ENCODE measurements at regions not wholly inside any gene's neighbourhood (a gene's known extent, or its start where the extent isn't known, plus 50 kb on each side); places are given as distances from the start of the nearest gene placed in this dataset.

DNA sequence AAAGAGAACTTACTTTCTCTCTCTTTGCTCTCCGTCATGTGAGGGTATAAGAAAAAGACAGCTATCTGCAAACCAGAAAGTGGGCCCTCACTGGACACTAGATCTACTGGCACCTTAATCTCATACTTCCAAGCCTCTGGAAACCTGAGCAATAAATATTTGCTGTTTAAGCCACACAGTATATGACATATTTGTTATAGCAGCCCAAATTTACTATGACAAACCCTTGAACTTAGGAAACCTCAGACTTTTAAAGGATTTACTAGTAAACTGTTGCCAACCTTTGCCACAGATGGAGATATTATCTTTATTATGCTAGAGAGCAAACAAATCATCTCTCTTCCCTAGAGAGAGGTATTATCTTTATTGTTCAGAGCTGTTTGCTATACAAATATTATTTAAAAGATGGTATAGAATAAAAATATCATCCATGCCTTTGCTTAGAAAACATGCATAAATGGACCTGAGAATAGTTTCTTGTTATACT, 1446.1 kb downstream of the SLITRK1 start:
- H3K36me3 ChIP-seq: no peaks in the 10 kb centered on the region
- H3K27me3 ChIP-seq: peaks cover 0 to 3% of the 10 kb centered on the region in 2 donors
- TF ChIP-seq POLR2A (IDR thresholded peaks at IDR 0.05): no peak
- TF ChIP-seq, protein P1, sequence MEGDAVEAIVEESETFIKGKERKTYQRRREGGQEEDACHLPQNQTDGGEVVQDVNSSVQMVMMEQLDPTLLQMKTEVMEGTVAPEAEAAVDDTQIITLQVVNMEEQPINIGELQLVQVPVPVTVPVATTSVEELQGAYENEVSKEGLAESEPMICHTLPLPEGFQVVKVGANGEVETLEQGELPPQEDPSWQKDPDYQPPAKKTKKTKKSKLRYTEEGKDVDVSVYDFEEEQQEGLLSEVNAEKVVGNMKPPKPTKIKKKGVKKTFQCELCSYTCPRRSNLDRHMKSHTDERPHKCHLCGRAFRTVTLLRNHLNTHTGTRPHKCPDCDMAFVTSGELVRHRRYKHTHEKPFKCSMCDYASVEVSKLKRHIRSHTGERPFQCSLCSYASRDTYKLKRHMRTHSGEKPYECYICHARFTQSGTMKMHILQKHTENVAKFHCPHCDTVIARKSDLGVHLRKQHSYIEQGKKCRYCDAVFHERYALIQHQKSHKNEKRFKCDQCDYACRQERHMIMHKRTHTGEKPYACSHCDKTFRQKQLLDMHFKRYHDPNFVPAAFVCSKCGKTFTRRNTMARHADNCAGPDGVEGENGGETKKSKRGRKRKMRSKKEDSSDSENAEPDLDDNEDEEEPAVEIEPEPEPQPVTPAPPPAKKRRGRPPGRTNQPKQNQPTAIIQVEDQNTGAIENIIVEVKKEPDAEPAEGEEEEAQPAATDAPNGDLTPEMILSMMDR (IDR thresholded peaks at IDR 0.05): no peak
- intact Hi-C loops (cut with DNase I; ENCODE audit: low total_unique reads): no loop called here
- H3K4me3 ChIP-seq: no peak overlapping the region
- no peak overlapping the region for H3K27ac ChIP-seq
- H3K4me1 ChIP-seq: no peaks in the 10 kb centered on the region
- no peak for DNase-seq
- no peaks in the 10 kb centered on the region for H3K9me3 ChIP-seq

DNA sequence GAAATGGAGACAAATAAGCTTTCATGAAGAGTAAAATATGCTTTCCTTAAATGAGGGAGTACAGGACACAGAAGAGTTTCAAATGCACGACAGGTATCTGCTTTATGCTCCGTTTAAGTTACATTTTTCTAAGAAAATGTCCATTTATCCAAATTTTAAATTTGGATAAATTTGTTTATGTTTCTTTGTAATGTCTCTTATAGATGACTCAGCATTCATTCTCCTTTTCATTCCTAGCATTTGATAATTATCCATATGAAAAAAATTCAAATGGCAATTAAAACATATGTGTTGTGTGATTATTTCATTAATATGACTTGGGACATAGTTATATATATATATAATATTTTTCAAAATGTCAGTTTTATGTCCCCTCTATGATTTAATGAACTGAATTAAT, 1449.3 kb downstream of the SLITRK1 start:
- no peak for DNase-seq
- no peaks in the 10 kb centered on the region for H3K4me1 ChIP-seq
- H3K27ac ChIP-seq: no peak overlapping the region
- H3K27me3 ChIP-seq: peaks cover 0 to 6% of the 10 kb centered on the region in 2 donors
- no peaks in the 10 kb centered on the region for H3K36me3 ChIP-seq
- H3K9me3 ChIP-seq: no peaks in the 10 kb centered on the region
- intact Hi-C loops (cut with DNase I; ENCODE audit: low total_unique reads): no loop called here
- H3K4me3 ChIP-seq: no peak overlapping the region
- TF ChIP-seq POLR2A (IDR thresholded peaks at IDR 0.05): no peak
- TF ChIP-seq, protein P1 (IDR thresholded peaks at IDR 0.05): no peak

DNA sequence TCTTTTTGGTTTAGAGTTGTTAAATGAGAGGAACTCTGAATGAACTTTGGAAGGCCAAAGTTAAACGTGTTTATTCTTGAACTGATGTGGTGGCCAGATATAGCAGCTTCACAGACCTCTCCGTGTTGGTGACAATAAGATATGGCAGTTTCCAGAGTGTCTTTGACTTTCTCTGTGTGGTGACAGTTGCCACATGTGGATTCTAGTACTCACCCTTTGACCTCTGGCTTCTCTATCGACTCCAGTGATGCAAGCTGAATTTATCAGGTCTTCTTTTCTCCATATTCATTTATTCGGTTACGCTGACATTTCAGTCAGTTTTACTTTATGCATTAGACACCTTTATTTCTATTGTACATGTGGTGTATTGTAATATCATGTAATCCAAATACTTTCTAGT, 1469.5 kb downstream of the SLITRK1 start:
- H3K27me3 ChIP-seq: no peaks in the 10 kb centered on the region
- intact Hi-C loops (cut with DNase I; ENCODE audit: low total_unique reads): no loop called here
- no peak overlapping the region for H3K4me3 ChIP-seq

DNA sequence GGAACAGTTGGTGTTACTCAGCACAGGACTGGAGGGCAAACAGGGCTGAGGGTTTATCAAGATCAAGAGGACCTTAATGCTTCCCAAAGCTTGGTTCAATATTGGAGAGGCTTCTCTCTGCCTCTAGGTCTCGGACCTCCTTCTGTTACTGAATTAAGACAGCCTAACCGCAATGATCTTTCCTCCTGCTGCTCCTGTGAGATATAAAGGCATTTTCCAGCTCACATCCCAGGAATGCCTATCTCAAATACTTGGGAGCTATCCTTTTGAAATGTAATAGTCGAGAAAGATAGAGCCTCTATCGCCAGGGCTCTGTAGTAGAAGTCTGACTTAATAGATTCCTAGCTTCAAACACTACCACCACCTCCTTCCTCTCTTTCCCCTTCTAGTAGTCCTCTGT, 1475.0 kb downstream of the SLITRK1 start:
- no peaks in the 10 kb centered on the region for H3K9me3 ChIP-seq
- no peak for DNase-seq
- no peak for TF ChIP-seq POLR2A (IDR thresholded peaks at IDR 0.05)
- TF ChIP-seq, protein P1 (IDR thresholded peaks at IDR 0.05): no peak
- H3K4me3 ChIP-seq: no peak overlapping the region
- no peaks in the 10 kb centered on the region for H3K27me3 ChIP-seq
- intact Hi-C loops (cut with DNase I; ENCODE audit: low total_unique reads): no loop called here
- no peaks in the 10 kb centered on the region for H3K36me3 ChIP-seq
- no peaks in the 10 kb centered on the region for H3K4me1 ChIP-seq
- no peak overlapping the region for H3K27ac ChIP-seq

More for the DNA sequence above, 1469.5 kb downstream of the SLITRK1 start:
- Histone ChIP-seq H3K4me1 (no peaks in the 10 kb centered on the region), H3K27ac (no peak overlapping the region), H3K36me3 (no peaks in the 10 kb centered on the region), H3K9me3 (no peaks in the 10 kb centered on the region)
- no peak for DNase-seq
- TF ChIP-seq, protein P1 (IDR thresholded peaks at IDR 0.05): no peak

DNA sequence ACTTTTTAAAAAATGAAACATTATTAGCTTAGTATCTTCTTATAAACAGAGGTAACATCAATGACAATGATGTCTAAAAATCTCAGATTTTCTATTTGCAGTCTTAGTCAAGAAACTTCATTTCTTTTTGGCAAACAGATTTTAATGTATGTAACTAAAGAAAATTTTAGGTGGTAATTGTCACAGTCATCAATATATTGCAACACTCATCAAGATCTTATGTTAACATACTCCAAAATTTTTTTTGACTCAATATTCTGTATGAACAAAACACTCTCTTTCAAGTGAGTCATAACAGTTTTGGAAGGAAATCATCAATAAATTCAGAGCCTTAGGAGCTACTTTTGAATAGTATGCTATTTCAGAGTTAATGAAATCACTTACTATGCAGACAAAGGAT, 1507.6 kb downstream of the SLITRK1 start:
- no peaks in the 10 kb centered on the region for H3K9me3 ChIP-seq
- TF ChIP-seq, protein P1 (IDR thresholded peaks at IDR 0.05): no peak
- TF ChIP-seq POLR2A (IDR thresholded peaks at IDR 0.05): no peak
- no peak overlapping the region for H3K27ac ChIP-seq
- no peak overlapping the region for H3K4me3 ChIP-seq
- H3K4me1 ChIP-seq: no peaks in the 10 kb centered on the region
- DNase-seq: no peak
- intact Hi-C loops (cut with DNase I; ENCODE audit: low total_unique reads): no loop called here
- H3K27me3 ChIP-seq: no peaks in the 10 kb centered on the region
- no peaks in the 10 kb centered on the region for H3K36me3 ChIP-seq
